HFFc6 (cell line): ENCODE measurements at regions not wholly inside any gene's neighbourhood (a gene's known extent, or its start where the extent isn't known, plus 50 kb on each side); places are given as distances from the start of the nearest gene placed in this dataset.
"Not testable (repeated sequence)": the region's sequence is repeated elsewhere in the genome, so short reads cannot be mapped to it uniquely, and the experiment has no call there.

ENCODE experiments used
- DNase-seq: peaks from one replicate; pipeline ENCODE4 v3.0.0-alpha.2; 2018
- H3K27ac Mint-ChIP-seq: 2 replicates; pipeline ENCODE4 v1.8.0; 2020; ENCODE audit warnings: mild to moderate bottlenecking, mixed read lengths
- H3K27me3 Mint-ChIP-seq: 2 replicates; pipeline ENCODE4 v1.8.0; 2021; ENCODE audit warnings: mild to moderate bottlenecking, moderate library complexity, mixed read lengths; ENCODE audit not compliant: insufficient read depth
- H3K36me3 Mint-ChIP-seq: 2 replicates; pipeline ENCODE4 v1.8.0; 2021; ENCODE audit warnings: low read depth, mixed read lengths
- H3K4me1 Mint-ChIP-seq: 2 replicates; pipeline ENCODE4 v1.8.0; 2020; ENCODE audit warnings: low read depth, mixed read lengths
- H3K4me3 Mint-ChIP-seq: 2 replicates; pipeline ENCODE4 v1.8.0; 2020; ENCODE audit warnings: mild to moderate bottlenecking, moderate library complexity, mixed read lengths
- H3K9me3 Mint-ChIP-seq: 2 replicates; pipeline ENCODE4 v1.8.0; 2020; ENCODE audit warnings: mild to moderate bottlenecking, mixed read lengths
- CTCF ChIP-seq: fragments of 200-600 bp; sonication (generic); IDR thresholded peaks from 2 replicates; pipeline ENCODE4 v1.5.0; 2021; ENCODE audit warnings: antibody characterized with exemption, mild to moderate bottlenecking

GRCh38 chr17:30584810-30585209, 107.6 kb downstream of the GOSR1 start:
- no peak for TF ChIP-seq CTCF
- H3K27me3 Mint-ChIP-seq: peaks cover 4% of the 10 kb centered on the region; the same call in 1 of the 2 replicates
- DNase-seq: no peak
- H3K9me3 Mint-ChIP-seq: no peaks in the 10 kb centered on the region; the same call in none of the 2 replicates
- no peak overlapping the region for H3K4me3 Mint-ChIP-seq
- H3K4me1 Mint-ChIP-seq: peaks cover 39% of the 10 kb centered on the region
- peaks cover 16% of the 10 kb centered on the region for H3K36me3 Mint-ChIP-seq
- peak overlapping the region; percentile 1; the same call in 1 of the 2 replicates for H3K27ac Mint-ChIP-seq

GRCh38 chr17:30580916-30581315, 103.7 kb downstream of the GOSR1 start:
- Mint-ChIP-seq H3K4me3 (no peak overlapping the region), H3K4me1 (peaks cover 33% of the 10 kb centered on the region), H3K27me3 (peaks cover 12% of the 10 kb centered on the region), H3K9me3 (no peaks in the 10 kb centered on the region), H3K36me3 (peaks cover 7% of the 10 kb centered on the region; the same call in 1 of the 2 replicates), H3K27ac (peak overlapping the region; percentile 20; the same call in 1 of the 2 replicates)
- TF ChIP-seq CTCF: no peak
- DNase-seq: peak; percentile 43

GRCh38 chr17:30579610-30580315, 102.6 kb downstream of the GOSR1 start:
- peak overlapping the region; percentile 21 for H3K27ac Mint-ChIP-seq
- no peak for TF ChIP-seq CTCF
- no peaks in the 10 kb centered on the region for H3K9me3 Mint-ChIP-seq
- no peak overlapping the region; the same call in 1 of the 2 replicates for H3K4me3 Mint-ChIP-seq
- peaks cover 7% of the 10 kb centered on the region; the same call in 1 of the 2 replicates for H3K36me3 Mint-ChIP-seq
- no peak for DNase-seq
- H3K4me1 Mint-ChIP-seq: peaks cover 31% of the 10 kb centered on the region
- peaks cover 20% of the 10 kb centered on the region for H3K27me3 Mint-ChIP-seq

GRCh38 chr17:30578015-30578717, 101.0 kb downstream of the GOSR1 start:
- not testable (repeated sequence) for H3K36me3 Mint-ChIP-seq, H3K9me3 Mint-ChIP-seq, DNase-seq
- peak overlapping the region; percentile 7; the same call in 1 of the 2 replicates for H3K27ac Mint-ChIP-seq
- H3K4me3 Mint-ChIP-seq: peak overlapping the region; percentile 85; the same call in 1 of the 2 replicates
- peaks cover 26% of the 10 kb centered on the region for H3K4me1 Mint-ChIP-seq
- peaks cover 22% of the 10 kb centered on the region for H3K27me3 Mint-ChIP-seq
